IMR-90 (cell line): ENCODE measurements at regions not wholly inside any gene's neighbourhood (a gene's known extent, or its start where the extent isn't known, plus 50 kb on each side); places are given as distances from the start of the nearest gene placed in this dataset.

Source experiments
- ATAC-seq: fragments of 200-7000 bp; cut with Tn5 transposase; 2 replicates; pipeline ENCODE4 v1.9.1; 2020; ENCODE audit warnings: low read depth, mild to moderate bottlenecking, moderate library complexity
- BruUV-seq: library from RNA; stranded (reverse); fragments of 400-500 nt; replicated peaks from 2 replicates; lab custom pipeline; 2021; lab: Mats Ljungman, UMichigan
- CTCF ChIA-PET: fragments of 300-600 bp; formaldehyde crosslinking; extraction: SDS; loops from one replicate; lab custom pipeline; 2021; ENCODE audit warnings: antibody characterized with exemption; lab: Yijun Ruan, JAX
- POLR2A ChIA-PET: fragments of 300-600 bp; sonication (Branson Sonifier 250); formaldehyde crosslinking; loops from one replicate; lab custom pipeline; 2022; ENCODE audit warnings: antibody characterized with exemption; ENCODE audit not compliant: unreplicated experiment; lab: Charles Lee
- DNase-seq: peaks from one replicate; pipeline ENCODE4 v3.0.0; 2013
- H2AFZ ChIP-seq: replicated peaks from 2 replicates; pipeline ENCODE3; 2013; ENCODE audit warnings: low read length, mild to moderate bottlenecking; ENCODE audit not compliant: poor library complexity
- H2AK5ac ChIP-seq: 2 replicates; pipeline ENCODE4 v1.6.1; 2013; ENCODE audit warnings: low read depth, low read length, inconsistent platforms
- H2AK9ac ChIP-seq: replicated peaks from 2 replicates; pipeline ENCODE3; 2013; ENCODE audit warnings: mild to moderate bottlenecking, low read depth, low read length, moderate library complexity; ENCODE audit not compliant: poor library complexity
- H2BK120ac ChIP-seq: 2 replicates; pipeline ENCODE4 v1.6.1; 2013; ENCODE audit warnings: low read depth, low read length, inconsistent platforms
- H2BK15ac ChIP-seq: 3 replicates; pipeline ENCODE4 v1.6.1; 2013; ENCODE audit warnings: low read depth, low read length, inconsistent platforms
- H2BK20ac ChIP-seq: 2 replicates; pipeline ENCODE4 v1.6.1; 2013; ENCODE audit warnings: low read depth, mild to moderate bottlenecking, inconsistent platforms, low read length, moderate library complexity
- H2BK5ac ChIP-seq: 2 replicates; pipeline ENCODE4 v1.6.1; 2013; ENCODE audit warnings: mild to moderate bottlenecking, low read depth, low read length, inconsistent platforms; ENCODE audit not compliant: poor library complexity, severe bottlenecking
- H3K14ac ChIP-seq: replicated peaks from 2 replicates; pipeline ENCODE4 v1.6.1; 2013; ENCODE audit warnings: low read depth, low read length, inconsistent platforms
- H3K18ac ChIP-seq: 2 replicates; pipeline ENCODE4 v1.6.1; 2013; ENCODE audit warnings: low read depth, low read length, control low read depth
- H3K23ac ChIP-seq: 2 replicates; pipeline ENCODE4 v1.6.1; 2013; ENCODE audit warnings: low read depth, low read length, inconsistent platforms
- H3K27ac ChIP-seq: 2 replicates; pipeline ENCODE4 v1.5.1; 2013; ENCODE audit warnings: mild to moderate bottlenecking, control low read depth, low read length; ENCODE audit not compliant: insufficient read depth
- H3K27me3 ChIP-seq: 2 replicates; pipeline ENCODE4 v1.6.1; 2013; ENCODE audit warnings: low read length; ENCODE audit not compliant: control insufficient read depth, insufficient read depth
- H3K36me3 ChIP-seq: 2 replicates; pipeline ENCODE4 v1.6.1; 2013; ENCODE audit warnings: low read length, mixed read lengths; ENCODE audit not compliant: control insufficient read depth, insufficient read depth
- H3K4ac ChIP-seq: 2 replicates; pipeline ENCODE4 v1.6.1; 2013; ENCODE audit warnings: low read depth, low read length, inconsistent platforms
- H3K4me1 ChIP-seq: 2 replicates; pipeline ENCODE4 v1.6.1; 2013; ENCODE audit warnings: low read length, mixed read lengths; ENCODE audit not compliant: control insufficient read depth, insufficient read depth
- H3K4me2 ChIP-seq: 2 replicates; pipeline ENCODE4 v1.6.1; 2013; ENCODE audit warnings: low read depth, mild to moderate bottlenecking, control low read depth, low read length, moderate library complexity
- H3K4me3 ChIP-seq: 2 replicates; pipeline ENCODE4 v1.5.1; 2013; ENCODE audit warnings: low read depth, mild to moderate bottlenecking, control low read depth, low read length, moderate library complexity; ENCODE audit not compliant: insufficient read depth
- H3K56ac ChIP-seq: 2 replicates; pipeline ENCODE4 v1.6.1; 2013; ENCODE audit warnings: low read length, inconsistent platforms; ENCODE audit not compliant: insufficient read depth; ENCODE audit errors: extremely low read depth
- H3K79me1 ChIP-seq, 2 experiments: 2 replicates each; pipeline ENCODE4 v1.6.1; 2013; ENCODE audit warnings: low read length in 2 of 2, inconsistent platforms in 1 of 2, low read depth in 1 of 2
- H3K9ac ChIP-seq: 2 replicates; pipeline ENCODE4 v1.6.1; 2013; ENCODE audit warnings: low read depth, low read length, control low read depth
- H3K9me1 ChIP-seq: 2 replicates; pipeline ENCODE4 v1.6.1; 2013; ENCODE audit warnings: low read length, inconsistent platforms; ENCODE audit not compliant: insufficient read depth
- H3K9me3 ChIP-seq: 2 replicates; pipeline ENCODE4 v1.6.1; 2013; ENCODE audit warnings: low read length; ENCODE audit not compliant: control insufficient read depth, insufficient read depth
- H4K20me1 ChIP-seq: 2 replicates; pipeline ENCODE4 v1.6.1; 2013; ENCODE audit warnings: low read length, inconsistent platforms; ENCODE audit not compliant: insufficient read depth
- H4K5ac ChIP-seq: 2 replicates; pipeline ENCODE4 v1.6.1; 2013; ENCODE audit warnings: mild to moderate bottlenecking, low read depth, low read length, control low read depth
- H4K8ac ChIP-seq, 2 experiments: 2 replicates each; pipeline ENCODE4 v1.6.1; 2013; ENCODE audit warnings: low read depth in 2 of 2, low read length in 2 of 2, control low read depth in 1 of 2, inconsistent platforms in 1 of 2
- H4K91ac ChIP-seq: 2 replicates; pipeline ENCODE4 v1.6.1; 2013; ENCODE audit warnings: low read depth, low read length, inconsistent platforms; ENCODE audit not compliant: insufficient read depth
- BHLHE40 ChIP-seq: fragments of 150-350 bp; IDR thresholded peaks from 2 replicates; pipeline ENCODE4 v1.6.1; 2016; ENCODE audit warnings: mild to moderate bottlenecking, low read depth, low read length
- CEBPB ChIP-seq: IDR thresholded peaks from 2 replicates; pipeline ENCODE4 v1.6.1; 2012; ENCODE audit warnings: low read depth, low read length, improper control_type of control experiment
- CHD1 ChIP-seq: IDR thresholded peaks from 2 replicates; pipeline ENCODE4 v1.6.1; 2012; ENCODE audit warnings: low read depth, low read length, improper control_type of control experiment
- FOS ChIP-seq: fragments of 150-350 bp; IDR thresholded peaks from 2 replicates; pipeline ENCODE4 v1.6.1; 2016; ENCODE audit warnings: low read depth, low read length
- MAFK ChIP-seq: IDR thresholded peaks from 2 replicates; pipeline ENCODE4 v1.6.1; 2012; ENCODE audit warnings: low read depth, low read length, improper control_type of control experiment
- MAZ ChIP-seq: IDR thresholded peaks from 2 replicates; pipeline ENCODE4 v1.6.1; 2012; ENCODE audit warnings: low read depth, mild to moderate bottlenecking, low read length, improper control_type of control experiment, moderate library complexity, borderline replicate concordance
- MXI1 ChIP-seq: IDR thresholded peaks from 2 replicates; pipeline ENCODE4 v1.6.1; 2012; ENCODE audit warnings: low read depth, mild to moderate bottlenecking, low read length, moderate library complexity, borderline replicate concordance
- NFE2L2 ChIP-seq: fragments of 150-350 bp; IDR thresholded peaks from 2 replicates; pipeline ENCODE4 v1.6.1; 2016; ENCODE audit warnings: low read depth, mild to moderate bottlenecking, low read length
- POLR2A ChIP-seq: IDR thresholded peaks from 2 replicates; pipeline ENCODE4 v1.6.1; 2012; ENCODE audit warnings: mild to moderate bottlenecking, low read depth, low read length
- RAD21 ChIP-seq: IDR thresholded peaks from 2 replicates; pipeline ENCODE4 v1.6.1; 2012; ENCODE audit warnings: low read length, improper control_type of control experiment
- RCOR1 ChIP-seq: IDR thresholded peaks from 2 replicates; pipeline ENCODE4 v1.6.1; 2012; ENCODE audit warnings: mild to moderate bottlenecking, low read length, improper control_type of control experiment; ENCODE audit not compliant: insufficient replicate concordance
- RFX5 ChIP-seq: IDR thresholded peaks from 2 replicates; pipeline ENCODE4 v1.8.0; 2012; ENCODE audit warnings: low read depth, mild to moderate bottlenecking, low read length, moderate library complexity
- SMC3 ChIP-seq: fragments of 150-350 bp; IDR thresholded peaks from 2 replicates; pipeline ENCODE4 v1.6.1; 2016; ENCODE audit warnings: low read depth, mild to moderate bottlenecking, antibody characterized with exemption, low read length, moderate library complexity
- WGBS, 2 experiments: methylation state at CpG; one replicate each; pipeline versions ENCODE4 v1.1.5 to v1.1.7; 2013; ENCODE audit warnings: missing lambda C conversion rate in 2 of 2; ENCODE audit not compliant: insufficient read length in 1 of 2; ENCODE audit errors: extremely low coverage in 2 of 2; 5-methylcytosine and 5-hydroxymethylcytosine counted together
- dilution Hi-C: fragments of 300-500 bp; cut with HindIII; formaldehyde crosslinking; loops from one replicate; pipeline ENCODE4 v1.14.3; 2018; ENCODE audit warnings: low sequenced_read_pairs; ENCODE audit not compliant: unreplicated experiment
- in situ Hi-C: fragments of 300-500 bp; cut with MboI; formaldehyde crosslinking; loops from 3 replicates; pipeline ENCODE4 v1.14.3; 2019; ENCODE audit warnings: low sequenced_read_pairs, inconsistent platforms, mixed read lengths
- intact Hi-C: fragments of 100-400 bp; cut with micrococcal nuclease; formaldehyde crosslinking; loops from 2 replicates; pipeline ENCODE4 v1.10.0; 2022
- TF ChIP-seq, protein P1 (sequence below): fragments of 150-350 bp; IDR thresholded peaks from 2 replicates; pipeline ENCODE4 v1.6.1; 2016; ENCODE audit warnings: low read depth, mild to moderate bottlenecking, low read length, moderate library complexity, borderline replicate concordance
- TF ChIP-seq, protein P2 (sequence below): conservative IDR thresholded peaks from 2 replicates; pipeline ENCODE4 v1.5.1; 2012; ENCODE audit warnings: mild to moderate bottlenecking, low read depth, low read length, improper control_type of control experiment
- TF ChIP-seq, protein P3 (sequence below): fragments of 150-350 bp; IDR thresholded peaks from 2 replicates; pipeline ENCODE4 v1.6.1; 2017; ENCODE audit warnings: mild to moderate bottlenecking, antibody characterized with exemption, low read length, low read depth

DNA sequence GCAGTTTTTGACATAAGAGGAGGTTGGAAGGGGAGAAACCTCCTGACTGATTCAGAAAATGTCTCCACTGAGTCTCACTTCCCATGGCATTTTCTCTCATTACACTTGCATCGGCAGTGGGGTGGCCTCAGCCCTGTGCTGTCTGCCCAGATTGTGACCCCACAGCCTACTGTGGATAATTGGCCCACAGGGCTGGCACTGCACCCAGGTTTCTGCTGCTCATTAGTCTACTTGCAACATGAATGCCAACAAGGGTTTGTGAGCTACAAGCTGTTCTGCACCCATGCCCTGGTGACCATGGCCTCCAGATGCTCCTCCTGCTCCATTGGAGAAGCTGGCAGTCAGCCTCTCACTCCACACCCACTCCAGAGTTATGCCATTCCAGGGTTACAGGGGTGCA is 296.0 kb downstream of the CTTN start:
- H3K56ac ChIP-seq = no peak overlapping the region
- H4K20me1 ChIP-seq = no peaks in the 10 kb centered on the region; the same call in 1 of the 2 replicates
- TF ChIP-seq, protein P1, sequence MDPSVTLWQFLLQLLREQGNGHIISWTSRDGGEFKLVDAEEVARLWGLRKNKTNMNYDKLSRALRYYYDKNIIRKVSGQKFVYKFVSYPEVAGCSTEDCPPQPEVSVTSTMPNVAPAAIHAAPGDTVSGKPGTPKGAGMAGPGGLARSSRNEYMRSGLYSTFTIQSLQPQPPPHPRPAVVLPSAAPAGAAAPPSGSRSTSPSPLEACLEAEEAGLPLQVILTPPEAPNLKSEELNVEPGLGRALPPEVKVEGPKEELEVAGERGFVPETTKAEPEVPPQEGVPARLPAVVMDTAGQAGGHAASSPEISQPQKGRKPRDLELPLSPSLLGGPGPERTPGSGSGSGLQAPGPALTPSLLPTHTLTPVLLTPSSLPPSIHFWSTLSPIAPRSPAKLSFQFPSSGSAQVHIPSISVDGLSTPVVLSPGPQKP = no peak
- TF ChIP-seq MAZ (no peak), RAD21 (no peak), RCOR1 (no peak), POLR2A (no peak), BHLHE40 (no peak), SMC3 (no peak), NFE2L2 (no peak), MXI1 (no peak), CHD1 (no peak), RFX5 (no peak), FOS (no peak), CEBPB (no peak), MAFK (no peak)
- TF ChIP-seq, protein P2, sequence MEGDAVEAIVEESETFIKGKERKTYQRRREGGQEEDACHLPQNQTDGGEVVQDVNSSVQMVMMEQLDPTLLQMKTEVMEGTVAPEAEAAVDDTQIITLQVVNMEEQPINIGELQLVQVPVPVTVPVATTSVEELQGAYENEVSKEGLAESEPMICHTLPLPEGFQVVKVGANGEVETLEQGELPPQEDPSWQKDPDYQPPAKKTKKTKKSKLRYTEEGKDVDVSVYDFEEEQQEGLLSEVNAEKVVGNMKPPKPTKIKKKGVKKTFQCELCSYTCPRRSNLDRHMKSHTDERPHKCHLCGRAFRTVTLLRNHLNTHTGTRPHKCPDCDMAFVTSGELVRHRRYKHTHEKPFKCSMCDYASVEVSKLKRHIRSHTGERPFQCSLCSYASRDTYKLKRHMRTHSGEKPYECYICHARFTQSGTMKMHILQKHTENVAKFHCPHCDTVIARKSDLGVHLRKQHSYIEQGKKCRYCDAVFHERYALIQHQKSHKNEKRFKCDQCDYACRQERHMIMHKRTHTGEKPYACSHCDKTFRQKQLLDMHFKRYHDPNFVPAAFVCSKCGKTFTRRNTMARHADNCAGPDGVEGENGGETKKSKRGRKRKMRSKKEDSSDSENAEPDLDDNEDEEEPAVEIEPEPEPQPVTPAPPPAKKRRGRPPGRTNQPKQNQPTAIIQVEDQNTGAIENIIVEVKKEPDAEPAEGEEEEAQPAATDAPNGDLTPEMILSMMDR = no peak
- TF ChIP-seq, protein P3, sequence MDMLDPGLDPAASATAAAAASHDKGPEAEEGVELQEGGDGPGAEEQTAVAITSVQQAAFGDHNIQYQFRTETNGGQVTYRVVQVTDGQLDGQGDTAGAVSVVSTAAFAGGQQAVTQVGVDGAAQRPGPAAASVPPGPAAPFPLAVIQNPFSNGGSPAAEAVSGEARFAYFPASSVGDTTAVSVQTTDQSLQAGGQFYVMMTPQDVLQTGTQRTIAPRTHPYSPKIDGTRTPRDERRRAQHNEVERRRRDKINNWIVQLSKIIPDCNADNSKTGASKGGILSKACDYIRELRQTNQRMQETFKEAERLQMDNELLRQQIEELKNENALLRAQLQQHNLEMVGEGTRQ = no peak
- H2BK5ac ChIP-seq = no peak overlapping the region
- ATAC-seq (no peak; the same call in 1 of the 2 replicates), DNase-seq (no peak)
- ChIA-PET POLR2A (no interaction called here), CTCF (no interaction called here)
- 71% methylated on average over 1 of the region's 1 CpG; no CpG with 5 or more reads in 1 of the 2 experiments for WGBS, 2 experiments
- no peak overlapping the region for H3K27ac ChIP-seq
- in situ Hi-C loops (no loop called here), dilution Hi-C loops (no loop called here), intact Hi-C loops (no loop called here)
- H3K14ac ChIP-seq = no peak overlapping the region
- H4K91ac ChIP-seq = no peak overlapping the region
- H3K79me1 ChIP-seq = no peaks in the 10 kb centered on the region
- H3K18ac ChIP-seq = no peak overlapping the region
- no peaks in the 10 kb centered on the region for H3K9me1 ChIP-seq
- H4K5ac ChIP-seq = no peak overlapping the region
- no peak overlapping the region for H2BK15ac ChIP-seq
- no peak overlapping the region for H3K4ac ChIP-seq
- H3K4me1 ChIP-seq = peaks cover 7% of the 10 kb centered on the region; the same call in 1 of the 2 replicates
- no peaks in the 10 kb centered on the region for H3K27me3 ChIP-seq
- H2BK20ac ChIP-seq = no peak overlapping the region
- H3K4me2 ChIP-seq = no peak overlapping the region
- BruUV-seq = no TSS peak
- H2AK5ac ChIP-seq = no peak overlapping the region
- peak overlapping the region; percentile 32 for H2AFZ ChIP-seq
- no peak overlapping the region for H3K4me3 ChIP-seq
- H3K23ac ChIP-seq = no peak overlapping the region
- no peak overlapping the region for H3K9ac ChIP-seq
- no peak overlapping the region for H4K8ac ChIP-seq
- no peaks in the 10 kb centered on the region; the same call in 1 of the 2 replicates for H3K9me3 ChIP-seq
- no peak overlapping the region for H2BK120ac ChIP-seq
- peak overlapping the region; percentile 50 for H2AK9ac ChIP-seq
- no peaks in the 10 kb centered on the region for H3K36me3 ChIP-seq
